ENCODE measurements at regions not wholly inside any gene's neighbourhood (a gene's known extent, or its start where the extent isn't known, plus 50 kb on each side); places are given as distances from the start of the nearest gene placed in this dataset.

DNA sequence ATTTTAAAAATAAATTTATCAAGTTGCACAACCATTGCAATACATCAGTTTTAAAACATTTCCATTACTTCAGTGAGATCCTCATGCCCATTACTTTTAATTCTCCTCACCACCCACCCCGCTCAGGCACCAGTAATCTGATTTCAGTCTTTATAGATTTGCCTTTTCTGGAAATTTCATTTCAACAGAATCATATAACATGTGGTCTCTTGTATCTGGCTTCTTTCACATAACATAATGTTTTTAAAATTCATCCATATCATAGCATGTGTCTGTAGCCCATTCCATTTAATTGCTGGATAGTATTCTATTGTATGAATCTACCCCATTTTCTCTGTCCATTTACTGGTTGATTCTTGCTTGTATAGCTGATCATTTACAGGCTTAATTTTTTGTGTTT is 110.3 kb upstream of the TMEM108 start:
- Histone ChIP-seq H3K27me3 (ENCODE audit: insufficient read depth, low read length) (no peaks in the 10 kb centered on the region), H3K36me3 (ENCODE audit: insufficient read depth, low read length) (no peaks in the 10 kb centered on the region), H3K27ac (ENCODE audit: low read depth, low read length) (no peak overlapping the region), H3K4me1 (ENCODE audit: insufficient read depth, low read length) (no peaks in the 10 kb centered on the region), H3K4me3 (ENCODE audit: low read length in 2 of 2) (no peak overlapping the region), H3K9me3 (ENCODE audit: control insufficient read depth in 1 of 2, low read length in 2 of 2) (no peaks in the 10 kb centered on the region)
- Mint-ChIP-seq H3K27me3 (peaks cover 0 to 2% of the 10 kb centered on the region in 2 donors), H3K4me1 (no peaks in the 10 kb centered on the region), H3K4me3 (no peak overlapping the region), H3K9me3 (peaks cover 0 to 2% (median 0%) of the 10 kb centered on the region in 8 donors), H3K36me3 (no peaks in the 10 kb centered on the region), H3K27ac (no peak overlapping the region)
- no peak for DNase-seq
- intact Hi-C loops (cut with micrococcal nuclease), result no loop called here
- CTCF ChIA-PET (ENCODE audit: partially characterized antibody), result no interaction called here
- POLR2A ChIA-PET (ENCODE audit: partially characterized antibody), result no interaction called here

GRCh38 chr3:132926098-132926497 is 112.1 kb upstream of the TMEM108 start:
- Histone ChIP-seq H3K27me3 (ENCODE audit: insufficient read depth, low read length) (no peaks in the 10 kb centered on the region), H3K9me3 (ENCODE audit: control insufficient read depth in 1 of 2, low read length in 2 of 2) (no peaks in the 10 kb centered on the region), H3K4me1 (ENCODE audit: insufficient read depth, low read length) (no peaks in the 10 kb centered on the region), H3K4me3 (ENCODE audit: low read length in 2 of 2) (no peak overlapping the region), H3K27ac (ENCODE audit: low read depth, low read length) (no peak overlapping the region), H3K36me3 (ENCODE audit: insufficient read depth, low read length) (no peaks in the 10 kb centered on the region)
- no peak for DNase-seq
- Mint-ChIP-seq H3K4me3 (no peak overlapping the region), H3K36me3 (no peaks in the 10 kb centered on the region), H3K27ac (no peak overlapping the region), H3K4me1 (no peaks in the 10 kb centered on the region), H3K27me3 (peaks cover 0 to 2% of the 10 kb centered on the region in 2 donors), H3K9me3 (peaks cover 0 to 2% (median 0%) of the 10 kb centered on the region in 8 donors)
- intact Hi-C loops (cut with micrococcal nuclease), result no loop called here
- CTCF ChIA-PET (ENCODE audit: partially characterized antibody), result no interaction called here
- POLR2A ChIA-PET (ENCODE audit: partially characterized antibody), result no interaction called here

DNA sequence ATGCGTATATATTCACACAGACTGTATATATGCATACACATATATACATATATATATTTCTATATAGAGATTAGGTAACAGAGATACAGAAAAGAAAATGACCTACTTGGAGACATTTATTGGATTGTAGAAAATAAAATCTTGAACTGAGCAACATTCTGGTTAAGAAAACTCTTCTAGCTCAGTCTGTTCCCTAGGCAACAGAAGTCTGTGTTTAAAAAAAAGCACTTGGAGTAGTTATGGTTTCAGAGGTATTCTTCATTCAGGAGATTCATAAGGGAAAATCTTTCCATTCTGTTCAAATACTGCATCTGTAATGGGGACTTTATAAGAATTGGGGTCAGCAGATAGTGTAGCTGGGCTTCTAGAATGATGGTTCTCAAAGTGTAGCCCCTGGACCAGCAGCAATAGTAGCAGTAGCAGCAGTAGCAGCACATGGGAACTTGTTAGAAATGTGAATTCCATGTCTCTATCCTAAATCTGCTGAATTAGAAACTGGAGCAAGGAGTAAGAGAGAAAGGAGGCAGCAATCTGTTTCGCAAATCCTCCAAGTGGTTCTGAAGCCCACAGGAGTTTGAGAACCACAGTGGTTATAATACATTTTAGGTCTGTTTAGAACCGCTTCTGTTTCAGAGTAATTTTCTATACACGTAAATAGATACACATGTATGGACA is 112.8 kb upstream of the TMEM108 start:
- ChIA-PET CTCF (ENCODE audit: partially characterized antibody) (no interaction called here), POLR2A (ENCODE audit: partially characterized antibody) (no interaction called here)
- Histone ChIP-seq H3K9me3 (ENCODE audit: control insufficient read depth in 1 of 2, low read length in 2 of 2) (no peaks in the 10 kb centered on the region), H3K36me3 (ENCODE audit: insufficient read depth, low read length) (no peaks in the 10 kb centered on the region), H3K27me3 (ENCODE audit: insufficient read depth, low read length) (no peaks in the 10 kb centered on the region), H3K4me3 (ENCODE audit: low read length in 2 of 2) (no peak overlapping the region), H3K4me1 (ENCODE audit: insufficient read depth, low read length) (no peaks in the 10 kb centered on the region), H3K27ac (ENCODE audit: low read depth, low read length) (no peak overlapping the region)
- intact Hi-C loops (cut with micrococcal nuclease), result no loop called here
- H3K27ac Mint-ChIP-seq, result no peak overlapping the region
- no peak for DNase-seq
- H3K9me3 Mint-ChIP-seq, result peaks cover 0 to 2% (median 0%) of the 10 kb centered on the region in 8 donors
- H3K27me3 Mint-ChIP-seq, result peaks cover 0 to 2% of the 10 kb centered on the region in 2 donors
- no peak overlapping the region for H3K4me3 Mint-ChIP-seq
- no peaks in the 10 kb centered on the region for H3K36me3 Mint-ChIP-seq
- H3K4me1 Mint-ChIP-seq, result no peaks in the 10 kb centered on the region

- intact Hi-C loops (cut with micrococcal nuclease), result no loop called here
- no peak overlapping the region for H3K4me3 Mint-ChIP-seq
- peaks cover 0 to 7% (median 1%) of the 10 kb centered on the region in 8 donors for H3K9me3 Mint-ChIP-seq
- Histone ChIP-seq H3K9me3 (ENCODE audit: control insufficient read depth in 1 of 2, low read length in 2 of 2) (no peaks in the 10 kb centered on the region), H3K4me3 (ENCODE audit: low read length in 2 of 2) (no peak overlapping the region), H3K4me1 (ENCODE audit: insufficient read depth, low read length) (no peaks in the 10 kb centered on the region), H3K27me3 (ENCODE audit: insufficient read depth, low read length) (no peaks in the 10 kb centered on the region), H3K36me3 (ENCODE audit: insufficient read depth, low read length) (no peaks in the 10 kb centered on the region), H3K27ac (ENCODE audit: low read depth, low read length) (no peak overlapping the region)
- ChIA-PET POLR2A (ENCODE audit: partially characterized antibody) (no interaction called here), CTCF (ENCODE audit: partially characterized antibody) (no interaction called here)
- H3K36me3 Mint-ChIP-seq, result no peaks in the 10 kb centered on the region
- H3K4me1 Mint-ChIP-seq, result no peaks in the 10 kb centered on the region
- H3K27me3 Mint-ChIP-seq, result peaks cover 0 to 3% of the 10 kb centered on the region in 2 donors
- no peak for DNase-seq
- H3K27ac Mint-ChIP-seq, result no peak overlapping the region
These were observed 122.1 kb upstream of the TMEM108 start for GRCh38 chr3:132916096-132916495.

DNA sequence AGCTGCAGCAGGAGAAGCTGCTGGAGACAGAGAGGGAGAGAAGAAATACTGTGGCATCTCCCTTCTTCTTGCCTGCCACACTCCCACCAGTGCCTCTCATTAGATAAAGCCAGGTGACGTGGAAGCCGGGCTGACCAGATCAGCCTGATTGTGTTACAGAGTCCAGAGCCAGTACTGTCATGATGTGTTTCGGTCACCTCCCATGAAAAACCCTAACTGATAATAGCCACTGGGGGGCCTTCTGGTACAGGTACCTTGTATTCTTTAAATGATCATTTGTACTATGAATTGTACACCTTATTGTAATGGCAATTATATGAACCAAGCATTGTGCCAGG is 125.8 kb upstream of the TMEM108 start:
- H3K36me3 Mint-ChIP-seq, result no peaks in the 10 kb centered on the region
- ChIA-PET CTCF (ENCODE audit: partially characterized antibody) (no interaction called here), POLR2A (ENCODE audit: partially characterized antibody) (no interaction called here)
- no peak overlapping the region for H3K4me3 Mint-ChIP-seq
- peaks cover 0 to 3% of the 10 kb centered on the region in 2 donors for H3K27me3 Mint-ChIP-seq
- Histone ChIP-seq H3K4me3 (ENCODE audit: low read length in 2 of 2) (no peak overlapping the region), H3K36me3 (ENCODE audit: insufficient read depth, low read length) (no peaks in the 10 kb centered on the region), H3K27ac (ENCODE audit: low read depth, low read length) (no peak overlapping the region), H3K27me3 (ENCODE audit: insufficient read depth, low read length) (no peaks in the 10 kb centered on the region), H3K4me1 (ENCODE audit: insufficient read depth, low read length) (no peaks in the 10 kb centered on the region), H3K9me3 (ENCODE audit: control insufficient read depth in 1 of 2, low read length in 2 of 2) (no peaks in the 10 kb centered on the region)
- H3K27ac Mint-ChIP-seq, result no peak overlapping the region
- intact Hi-C loops (cut with micrococcal nuclease), result no loop called here
- H3K9me3 Mint-ChIP-seq, result peaks cover 0 to 7% (median 0%) of the 10 kb centered on the region in 8 donors
- DNase-seq, result no peak
- H3K4me1 Mint-ChIP-seq, result no peaks in the 10 kb centered on the region

DNA sequence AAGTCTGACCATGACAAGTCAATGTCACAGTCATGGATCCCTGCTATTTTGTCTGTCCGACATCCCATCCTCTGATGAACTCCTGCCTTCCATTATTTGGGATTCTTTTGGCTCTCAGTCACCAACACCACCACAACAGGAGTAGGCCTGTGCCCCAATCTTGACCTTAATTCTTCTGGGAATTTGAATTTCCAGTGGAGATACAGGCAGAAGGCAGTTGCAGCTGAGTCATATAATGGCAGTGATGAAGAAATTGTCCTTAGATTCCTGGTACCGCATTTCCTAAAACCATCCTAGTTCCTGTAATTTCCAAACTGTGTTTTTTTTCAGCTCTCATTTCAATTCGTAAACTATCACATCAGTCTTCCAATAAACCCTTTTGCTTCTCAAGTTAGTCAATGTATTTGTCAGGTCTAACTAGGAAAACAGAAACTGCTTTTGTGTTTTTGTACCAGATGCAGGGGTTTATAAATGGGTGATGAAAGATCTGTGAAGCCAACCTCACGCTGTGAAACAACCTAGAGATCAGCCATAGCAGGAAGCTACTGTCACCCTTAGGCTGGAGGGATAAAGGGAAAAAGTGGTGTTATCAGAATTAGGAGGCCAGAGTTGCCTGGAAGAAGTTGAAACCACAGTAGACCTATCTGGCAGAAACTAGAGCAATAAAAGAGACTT is 126.3 kb upstream of the TMEM108 start:
- no peaks in the 10 kb centered on the region for H3K27me3 ChIP-seq (ENCODE audit: insufficient read depth, low read length)
- no peaks in the 10 kb centered on the region for H3K4me1 ChIP-seq (ENCODE audit: insufficient read depth, low read length)
- Mint-ChIP-seq H3K36me3 (no peaks in the 10 kb centered on the region), H3K9me3 (peaks cover 0 to 7% (median 0%) of the 10 kb centered on the region in 8 donors), H3K4me3 (no peak overlapping the region), H3K4me1 (no peaks in the 10 kb centered on the region), H3K27ac (no peak overlapping the region), H3K27me3 (peaks cover 0 to 3% of the 10 kb centered on the region in 2 donors)
- intact Hi-C loops (cut with micrococcal nuclease), result no loop called here
- DNase-seq, result no peak
- H3K9me3 ChIP-seq (ENCODE audit: control insufficient read depth in 1 of 2, low read length in 2 of 2), result no peaks in the 10 kb centered on the region
- no peaks in the 10 kb centered on the region for H3K36me3 ChIP-seq (ENCODE audit: insufficient read depth, low read length)
- ChIA-PET CTCF (ENCODE audit: partially characterized antibody) (no interaction called here), POLR2A (ENCODE audit: partially characterized antibody) (no interaction called here)
- no peak overlapping the region for H3K27ac ChIP-seq (ENCODE audit: low read depth, low read length)
- H3K4me3 ChIP-seq (ENCODE audit: low read length in 2 of 2), result no peak overlapping the region

DNA sequence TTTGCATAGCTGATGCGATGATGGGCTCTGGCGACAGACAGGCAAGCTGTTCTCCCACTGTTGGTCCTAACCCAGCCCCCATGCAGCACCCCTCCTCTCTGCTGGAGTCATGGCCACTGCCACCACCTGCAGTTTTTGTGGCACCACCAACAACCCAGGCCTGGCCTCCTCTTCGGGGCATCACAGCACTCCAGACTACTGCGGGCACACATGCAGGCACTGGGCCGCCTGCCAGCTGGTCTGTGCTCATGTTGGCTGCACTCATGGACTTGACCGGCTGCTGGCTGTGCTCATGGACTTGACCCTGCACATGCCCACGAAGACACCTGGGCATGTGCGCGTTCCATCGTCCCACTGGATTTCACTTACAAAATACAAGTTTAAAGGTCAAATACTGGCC is 130.9 kb upstream of the TMEM108 start:
- Histone ChIP-seq H3K36me3 (ENCODE audit: insufficient read depth, low read length) (no peaks in the 10 kb centered on the region), H3K27ac (ENCODE audit: low read depth, low read length) (no peak overlapping the region), H3K27me3 (ENCODE audit: insufficient read depth, low read length) (no peaks in the 10 kb centered on the region), H3K4me3 (ENCODE audit: low read length in 2 of 2) (no peak overlapping the region), H3K4me1 (ENCODE audit: insufficient read depth, low read length) (no peaks in the 10 kb centered on the region), H3K9me3 (ENCODE audit: control insufficient read depth in 1 of 2, low read length in 2 of 2) (no peaks in the 10 kb centered on the region)
- DNase-seq, result no peak
- Mint-ChIP-seq H3K27me3 (no peaks in the 10 kb centered on the region), H3K4me1 (no peaks in the 10 kb centered on the region), H3K9me3 (peaks cover 0 to 2% (median 0%) of the 10 kb centered on the region in 8 donors), H3K4me3 (no peak overlapping the region), H3K27ac (no peak overlapping the region), H3K36me3 (no peaks in the 10 kb centered on the region)
- CTCF ChIA-PET (ENCODE audit: partially characterized antibody), result no interaction called here
- intact Hi-C loops (cut with micrococcal nuclease), result no loop called here
- POLR2A ChIA-PET (ENCODE audit: partially characterized antibody), result no interaction called here
